HG02973 (cell line): ENCODE measurements at regions not wholly inside any gene's neighbourhood (a gene's known extent, or its start where the extent isn't known, plus 50 kb on each side); places are given as distances from the start of the nearest gene placed in this dataset.
"Not testable (repeated sequence)": the region's sequence is repeated elsewhere in the genome, so short reads cannot be mapped to it uniquely, and the experiment has no call there.

Source experiments
- ATAC-seq: cut with Tn5 transposase; IDR thresholded peaks from one replicate; pipeline ENCODE4 v1.9.1; 2021; ENCODE audit warnings: moderate library complexity; ENCODE audit not compliant: unreplicated experiment

- no peak for ATAC-seq
These were observed 442.8 kb downstream of the ZNF516 start for GRCh38 chr18:76052227-76052595.

DNA sequence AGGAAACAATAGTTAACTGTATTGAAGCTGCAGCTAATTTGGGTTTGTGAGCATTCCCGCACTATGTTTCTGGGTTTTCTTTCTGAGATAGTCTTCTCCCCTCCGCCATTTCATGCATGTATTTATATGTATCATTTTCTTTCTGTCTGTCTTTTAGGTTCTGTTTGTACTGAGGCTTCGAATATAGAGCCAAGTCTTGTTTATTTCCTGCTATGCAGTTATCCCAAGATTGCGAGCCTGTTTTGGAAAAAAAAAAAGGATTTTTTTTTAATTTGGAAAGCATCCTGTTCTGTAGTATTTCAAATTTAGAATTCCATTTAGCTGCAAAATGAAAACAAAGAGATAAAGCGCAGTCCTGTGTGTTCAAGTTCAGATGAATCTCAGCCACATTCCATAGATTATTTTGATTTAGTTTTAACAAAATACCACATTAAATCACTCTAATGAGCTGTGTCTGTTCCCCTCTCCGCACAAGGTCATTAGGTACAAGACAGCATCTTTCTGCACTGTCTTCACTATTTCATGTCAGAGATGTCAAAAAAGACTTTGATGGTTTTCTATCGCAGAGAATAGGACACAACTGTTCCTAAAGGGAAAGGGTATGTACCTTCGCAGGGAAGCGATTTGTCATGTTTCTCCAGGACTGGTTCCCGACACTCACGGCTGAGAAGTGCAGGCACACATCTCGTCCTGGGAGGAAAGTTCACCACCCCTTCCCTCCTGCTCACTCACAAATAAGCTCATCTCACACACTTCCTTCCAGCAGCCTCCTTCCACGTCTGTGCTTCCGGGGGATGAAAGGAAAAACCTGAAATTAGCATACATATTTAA lies 443.4 kb downstream of the ZNF516 start:
- ATAC-seq, result no peak

- no peak for ATAC-seq
These were observed 448.8 kb downstream of the ZNF516 start for GRCh38 chr18:76046221-76046620.

DNA sequence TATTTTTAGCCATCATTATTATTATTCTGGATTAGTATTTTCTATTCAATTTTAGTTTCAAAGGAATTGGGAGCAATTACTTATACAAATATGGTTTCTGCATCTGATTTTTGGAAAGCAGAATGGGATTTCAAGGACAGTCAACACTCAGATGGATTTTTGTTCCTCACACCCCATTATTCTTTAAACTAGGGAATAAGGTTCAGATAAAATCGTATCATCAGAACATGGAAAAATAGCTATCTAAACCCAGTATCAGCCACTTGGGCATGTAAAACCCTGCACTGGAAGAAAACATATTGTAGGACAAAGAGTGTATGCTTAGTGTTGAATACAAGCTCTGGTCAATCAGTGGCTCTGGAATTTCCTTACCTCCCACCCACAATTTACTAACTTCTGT lies 452.5 kb downstream of the ZNF516 start:
- ATAC-seq, result no peak

DNA sequence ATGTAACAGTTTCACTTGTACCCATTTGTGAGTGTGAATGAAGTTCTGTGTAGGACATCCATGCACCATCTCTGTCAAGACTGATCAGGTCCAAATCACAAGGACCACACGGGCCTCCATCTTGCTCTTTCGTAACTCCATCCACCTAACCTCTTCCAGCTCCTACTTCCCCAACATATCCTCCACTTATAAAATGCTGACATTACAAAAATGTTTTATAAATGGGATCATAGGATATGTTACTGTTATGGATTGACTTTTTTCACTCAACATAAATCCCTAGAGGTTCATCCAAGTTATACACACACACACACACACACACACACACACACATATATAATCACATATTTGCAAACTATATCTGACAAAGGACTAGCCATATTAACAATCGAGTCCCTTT lies 476.8 kb downstream of the ZNF516 start:
- no peak for ATAC-seq

DNA sequence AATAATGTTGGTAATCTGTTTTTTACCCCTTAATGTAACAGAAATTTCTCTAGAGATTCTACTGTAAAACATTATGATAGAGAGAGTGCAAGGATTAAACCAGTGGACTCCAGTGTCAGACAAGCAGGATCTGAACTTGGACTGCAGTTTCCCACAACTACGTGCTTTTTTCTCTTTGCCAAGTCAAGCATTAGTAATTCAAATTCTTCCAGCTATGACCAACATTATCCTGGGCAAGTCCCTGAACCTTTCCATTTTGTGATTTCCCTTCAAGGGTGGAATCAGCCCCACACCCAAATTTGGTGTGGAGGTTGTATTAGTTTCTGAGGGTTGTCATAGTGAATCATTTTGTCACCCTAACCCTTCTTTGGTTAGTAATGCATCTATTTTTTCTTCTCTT lies 482.0 kb downstream of the ZNF516 start:
- no peak for ATAC-seq

GRCh38 chr18:76005632-76006208 lies 489.3 kb downstream of the ZNF516 start:
- no peak for ATAC-seq

DNA sequence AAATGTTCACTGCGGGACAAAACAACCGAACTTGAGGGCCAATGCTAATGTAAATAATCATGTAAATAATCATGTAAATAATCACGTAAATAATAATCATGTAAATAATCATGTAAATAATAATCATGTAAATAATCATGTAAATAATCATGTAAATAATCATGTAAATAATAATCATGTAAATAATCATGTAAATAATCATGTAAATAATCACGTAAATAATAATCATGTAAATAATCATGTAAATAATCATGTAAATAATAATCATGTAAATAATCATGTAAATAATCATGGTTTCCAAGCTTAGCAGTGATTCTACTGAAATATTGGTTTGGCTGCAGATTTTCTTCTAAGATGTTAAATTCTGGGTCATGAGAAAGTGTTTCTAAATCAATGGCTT lies 507.1 kb downstream of the ZNF516 start:
- not testable (repeated sequence) for ATAC-seq

DNA sequence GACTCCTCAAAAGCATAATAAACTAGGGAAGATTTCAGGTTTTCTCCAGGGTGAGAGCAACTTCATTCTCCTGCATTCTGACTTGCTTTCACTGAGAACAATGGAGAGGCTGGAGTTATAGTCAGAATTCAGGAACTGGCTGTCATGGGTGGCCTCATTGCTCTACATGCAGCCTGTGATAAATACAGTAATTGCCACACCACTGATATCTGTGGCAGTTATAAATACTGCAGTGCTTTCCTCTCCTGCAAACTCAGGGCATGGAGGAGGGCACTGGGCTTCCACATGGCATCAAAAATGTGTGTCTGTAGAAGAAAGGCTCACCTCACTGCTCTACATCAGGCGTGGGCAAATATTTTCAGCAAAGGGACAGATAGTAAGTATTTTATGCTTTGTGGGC lies 510.2 kb downstream of the ZNF516 start:
- ATAC-seq, result no peak

DNA sequence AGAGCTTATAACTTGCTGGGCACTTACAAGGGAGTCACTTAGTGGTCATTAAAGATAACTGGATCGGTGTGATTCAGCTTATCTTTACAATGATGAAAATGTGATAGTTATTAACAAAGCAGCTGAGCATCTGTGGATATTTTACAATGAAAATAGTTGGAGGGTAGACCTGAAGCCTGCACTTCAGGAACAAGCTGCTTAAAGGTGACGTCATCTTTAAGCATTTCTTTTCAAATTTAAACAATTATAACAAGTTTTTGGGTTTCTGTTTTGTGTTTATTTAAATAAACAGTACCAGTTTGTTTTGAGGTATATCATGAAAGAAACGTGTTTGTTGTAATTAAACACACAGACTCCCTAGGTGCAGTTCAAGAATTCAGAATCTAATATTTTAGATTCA lies 513.9 kb downstream of the ZNF516 start:
- ATAC-seq, result no peak

GRCh38 chr18:75977081-75977480 lies 518.0 kb downstream of the ZNF516 start:
- ATAC-seq, result no peak

DNA sequence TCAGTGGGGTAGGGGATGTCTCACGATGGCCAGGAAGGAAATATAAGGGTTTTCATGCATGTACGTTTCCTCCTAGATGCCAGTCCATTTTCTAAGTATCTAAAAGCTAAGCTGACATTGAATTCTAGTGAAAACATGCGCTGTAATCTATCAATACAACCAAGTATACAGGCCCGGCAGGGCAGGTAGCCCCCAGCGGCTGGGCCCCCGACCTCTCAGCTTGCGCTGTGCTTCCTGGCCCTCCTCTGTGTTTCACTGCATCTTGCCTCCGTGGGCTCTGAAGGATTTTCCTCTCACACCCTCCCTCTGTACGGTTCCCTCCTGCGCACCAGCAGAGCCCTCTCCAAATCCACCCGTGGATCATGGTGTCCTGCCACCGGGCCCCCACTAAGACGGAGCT lies 524.8 kb downstream of the ZNF516 start:
- ATAC-seq, result no peak

GRCh38 chr18:75966431-75966830 lies 528.6 kb downstream of the ZNF516 start:
- ATAC-seq, result no peak

DNA sequence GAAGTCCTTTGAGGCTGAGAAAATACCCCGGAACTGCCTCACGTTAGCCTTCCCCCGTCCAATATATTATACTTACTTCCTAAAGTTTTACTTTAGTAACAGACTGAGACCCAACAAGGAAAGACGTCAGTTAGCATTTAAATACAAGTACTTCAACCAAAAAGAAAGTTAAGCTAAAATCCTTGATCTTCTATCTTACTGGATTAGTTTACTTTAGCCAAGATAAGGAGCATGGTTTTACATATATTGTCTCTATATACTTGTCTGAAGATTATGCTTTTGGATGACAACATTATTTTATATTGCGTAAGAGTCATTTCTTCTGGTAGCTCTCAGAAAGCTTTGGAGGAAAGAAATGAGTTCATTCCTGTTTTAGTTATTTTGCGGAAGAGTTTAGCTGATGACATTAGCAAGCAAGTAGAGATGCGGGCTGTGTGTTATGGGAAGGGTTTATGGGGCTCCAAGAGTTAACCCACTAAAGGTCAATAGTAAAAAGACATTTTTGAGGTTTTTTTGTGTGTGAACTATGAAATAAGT lies 532.9 kb downstream of the ZNF516 start:
- no peak for ATAC-seq

DNA sequence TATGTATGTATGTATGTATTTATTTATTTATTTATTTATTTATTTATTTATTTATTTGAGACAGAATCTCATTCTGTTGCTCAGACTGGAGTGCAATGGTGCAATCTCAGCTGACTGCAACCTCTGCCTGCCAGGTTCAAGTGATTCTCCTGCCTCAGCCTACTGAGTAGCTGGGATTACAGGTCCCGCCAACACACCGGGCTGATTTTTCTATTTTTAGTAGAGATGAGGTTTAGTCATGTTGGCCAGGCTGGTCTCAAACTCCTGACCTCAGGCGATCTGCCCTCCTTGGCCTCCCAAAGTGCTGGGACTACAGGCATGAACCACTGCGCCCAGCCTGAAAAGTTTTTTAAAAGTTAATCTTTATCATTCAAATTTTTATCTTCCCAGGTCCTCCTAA lies 532.9 kb upstream of the SMIM21 start:
- not testable (repeated sequence) for ATAC-seq

GRCh38 chr18:75959150-75959549 lies 531.6 kb upstream of the SMIM21 start:
- no peak for ATAC-seq

DNA sequence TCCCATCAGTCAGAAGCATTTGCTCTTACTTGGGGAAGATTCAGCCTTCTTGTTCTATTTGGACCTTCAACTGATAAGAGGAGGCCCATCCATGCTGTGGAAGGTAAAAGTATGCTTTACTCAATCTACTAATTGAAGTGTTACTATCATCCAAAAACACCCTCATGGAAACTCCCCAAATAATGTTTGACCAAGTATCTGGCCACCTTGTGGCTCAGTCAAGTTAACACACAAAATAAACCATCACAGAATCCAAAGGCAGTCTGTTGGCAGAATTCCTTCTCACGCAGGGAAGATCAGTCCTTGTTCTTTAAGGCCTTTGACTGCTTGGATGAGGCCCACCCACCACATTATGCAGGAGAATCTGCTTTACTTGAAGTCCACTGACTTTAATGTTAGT lies 531.2 kb upstream of the SMIM21 start:
- ATAC-seq, result no peak

DNA sequence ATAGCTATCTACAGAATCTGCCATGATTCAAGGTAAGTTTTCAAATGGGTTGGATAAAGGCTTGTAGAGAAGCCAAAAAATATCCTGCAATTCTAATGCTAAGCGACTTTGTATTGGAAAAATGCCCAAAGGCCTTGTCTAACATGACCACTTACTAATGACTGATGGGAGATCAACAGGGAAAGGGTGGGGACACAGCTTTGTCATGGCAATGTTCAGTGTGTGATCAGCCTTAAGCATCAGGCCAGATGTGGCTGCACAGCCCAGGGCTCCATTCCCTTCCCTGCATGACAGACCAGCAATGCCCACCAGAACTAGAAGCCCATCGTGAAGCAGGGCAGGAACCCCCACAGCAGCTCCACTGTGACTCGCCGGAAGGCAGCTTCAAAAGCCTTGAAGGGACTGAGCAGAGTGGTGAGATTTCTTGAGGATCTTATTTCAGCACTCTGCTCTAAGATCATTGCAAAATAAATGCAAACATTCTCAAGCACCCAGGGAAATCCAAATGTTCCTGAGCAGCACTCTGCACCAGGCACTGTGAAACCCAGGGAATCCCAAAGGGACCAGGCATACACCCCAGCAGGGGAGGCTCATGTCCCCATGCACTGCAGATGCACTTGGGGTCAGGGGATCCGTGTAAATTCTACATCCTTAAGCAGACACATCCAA lies 517.9 kb upstream of the SMIM21 start:
- ATAC-seq, result no peak

DNA sequence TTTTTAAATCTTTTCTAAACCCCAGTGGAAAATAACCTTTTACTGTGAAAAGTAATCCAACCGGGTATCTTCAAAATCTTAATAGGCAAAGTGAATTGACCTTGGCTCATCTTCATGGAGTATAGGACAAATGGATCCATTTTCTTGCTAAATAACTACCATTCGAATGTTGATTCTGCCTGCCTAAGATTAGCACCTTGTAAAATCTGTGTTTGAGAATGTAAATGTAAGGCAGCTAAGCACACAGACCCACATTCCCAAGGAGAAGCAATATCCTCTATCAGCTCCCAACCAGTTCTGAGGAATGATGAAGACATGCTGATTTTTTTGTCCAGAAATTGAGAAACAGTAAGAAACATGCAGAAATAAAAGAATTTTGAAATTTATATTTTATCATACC lies 509.8 kb upstream of the SMIM21 start:
- ATAC-seq, result no peak

DNA sequence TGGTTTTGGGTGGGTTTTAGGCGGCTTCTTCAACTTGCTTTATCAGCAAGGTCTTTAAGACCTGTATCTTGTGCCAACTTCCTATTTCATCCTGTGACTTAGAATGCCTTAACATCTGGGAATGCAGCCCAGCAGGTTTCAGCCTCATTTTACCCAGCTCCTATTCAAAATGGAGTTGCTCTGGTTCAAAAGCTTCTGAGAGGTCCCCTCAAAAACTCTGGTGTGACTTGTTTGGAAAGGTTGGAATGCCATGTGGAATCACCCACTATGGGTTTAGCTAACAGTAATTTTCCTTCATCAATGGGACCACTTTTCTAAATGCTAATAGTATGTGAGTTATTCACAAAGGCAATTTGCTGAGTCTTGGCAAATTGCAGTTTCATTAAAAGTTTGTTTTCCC lies 509.4 kb upstream of the SMIM21 start:
- no peak for ATAC-seq

- ATAC-seq, result no peak
These were observed 503.6 kb upstream of the SMIM21 start for GRCh38 chr18:75931079-75931478.

DNA sequence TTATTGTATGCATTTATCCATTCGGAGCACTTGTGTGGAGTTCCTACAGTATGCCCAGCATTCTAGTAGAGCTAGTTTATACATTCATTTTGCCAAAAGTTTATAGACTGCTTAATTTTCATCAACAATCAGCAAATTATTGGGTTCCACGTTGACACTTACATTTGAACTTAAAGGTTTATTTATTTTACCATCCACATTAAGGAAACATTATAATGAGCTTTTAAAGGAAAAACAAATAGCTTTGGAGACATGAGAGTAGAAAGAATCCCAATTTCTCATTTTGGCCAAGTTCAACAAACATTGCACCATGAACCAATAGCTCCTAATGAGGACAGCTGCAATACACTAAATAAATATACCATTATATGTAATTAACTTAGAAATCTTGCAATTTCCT lies 501.2 kb upstream of the SMIM21 start:
- no peak for ATAC-seq
